ENCODE measurements at regions not wholly inside any gene's neighbourhood (a gene's known extent, or its start where the extent isn't known, plus 50 kb on each side); places are given as distances from the start of the nearest gene placed in this dataset.

DNA sequence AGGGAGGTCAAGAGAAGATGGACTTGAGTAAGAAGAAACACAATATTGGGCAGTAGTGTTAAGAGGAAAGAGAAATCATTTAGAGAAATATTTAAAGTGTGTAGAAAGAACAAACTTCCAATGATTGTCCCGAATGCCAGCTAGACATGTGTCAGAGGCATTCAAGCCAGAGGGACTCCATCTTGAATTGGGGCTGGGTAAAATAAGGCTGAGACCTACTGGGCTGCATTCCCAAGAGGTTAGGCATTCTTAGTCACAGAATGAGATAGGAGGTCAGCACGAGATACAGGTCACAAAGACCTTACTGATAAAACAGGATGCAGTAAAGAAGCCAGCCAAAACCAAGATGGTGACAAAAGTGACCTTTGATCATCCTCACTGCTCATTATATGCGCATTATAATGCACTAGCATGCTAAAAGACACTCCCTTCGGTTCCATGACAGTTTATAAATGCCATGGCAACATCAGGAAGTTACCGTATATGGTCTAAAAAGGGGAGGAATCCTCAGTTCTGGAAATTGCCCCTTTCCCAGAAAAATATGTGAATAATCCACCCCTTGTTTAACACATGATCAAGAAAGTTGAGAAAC, 127.0 kb upstream of the IPO5 start:
- BruUV-seq (replicated peaks) = no TSS peak

More for the DNA sequence above, 127.0 kb upstream of the IPO5 start:
- in situ Hi-C loops (cut with MboI) (no loop called here), intact Hi-C loops (cut with micrococcal nuclease) (no loop called here)
- Histone ChIP-seq H4K20me1 (replicated peaks; ENCODE audit: control insufficient read depth, insufficient read depth, low read length) (no peaks in the 10 kb centered on the region), H3K27ac (ENCODE audit: extremely low read depth, low read depth, low read length) (no peak overlapping the region), H3K9me3 (replicated peaks; ENCODE audit: control insufficient read depth, insufficient read depth, low read depth, low read length) (no peaks in the 10 kb centered on the region), H3K4me1 (replicated peaks in 1 of 2; ENCODE audit: control insufficient read depth in 2 of 2, insufficient read depth in 2 of 2, low read length in 2 of 2) (no peaks in the 10 kb centered on the region), H2AFZ (ENCODE audit: low read depth, low read length) (no peak overlapping the region), H3K27me3 (ENCODE audit: control insufficient read depth in 2 of 2, insufficient read depth in 2 of 2, low read length in 2 of 2) (no peaks in the 10 kb centered on the region), H3K36me3 (ENCODE audit: control insufficient read depth, insufficient read depth, low read length) (no peaks in the 10 kb centered on the region), H3K4me3 (no peak overlapping the region), H3K9me1 (ENCODE audit: control insufficient read depth, insufficient read depth, low read length) (no peaks in the 10 kb centered on the region), H3K9ac (ENCODE audit: insufficient read depth in 1 of 2, low read depth in 2 of 2, low read length in 2 of 2) (no peak overlapping the region), H3K4me2 (ENCODE audit: insufficient read depth, low read length) (no peak overlapping the region), H3K79me2 (ENCODE audit: control insufficient read depth, insufficient read depth, low read length) (no peaks in the 10 kb centered on the region)
- no peak for DNase-seq (ENCODE audit: extremely low read depth in 1 of 4, low spot score in 3 of 4)
- FAIRE-seq = no peak
- TF ChIP-seq RBM17 (IDR thresholded peaks at IDR 0.05; ENCODE audit: borderline replicate concordance, low read depth, low read length) = no peak
- TF ChIP-seq C11orf30 (IDR thresholded peaks at IDR 0.05; ENCODE audit: low read depth) = no peak
- no peak for TF ChIP-seq RCOR1 (IDR thresholded peaks at IDR 0.05; ENCODE audit: borderline replicate concordance in 1 of 2, low read depth in 2 of 2, low read length in 2 of 2)
- no peak for TF ChIP-seq MTA3 (IDR thresholded peaks at IDR 0.05; ENCODE audit: borderline replicate concordance)
- no peak for TF ChIP-seq SMC3 (conservative IDR thresholded peaks at IDR 0.05; ENCODE audit: insufficient read depth, low read depth, low read length)
- TF ChIP-seq, protein P1, sequence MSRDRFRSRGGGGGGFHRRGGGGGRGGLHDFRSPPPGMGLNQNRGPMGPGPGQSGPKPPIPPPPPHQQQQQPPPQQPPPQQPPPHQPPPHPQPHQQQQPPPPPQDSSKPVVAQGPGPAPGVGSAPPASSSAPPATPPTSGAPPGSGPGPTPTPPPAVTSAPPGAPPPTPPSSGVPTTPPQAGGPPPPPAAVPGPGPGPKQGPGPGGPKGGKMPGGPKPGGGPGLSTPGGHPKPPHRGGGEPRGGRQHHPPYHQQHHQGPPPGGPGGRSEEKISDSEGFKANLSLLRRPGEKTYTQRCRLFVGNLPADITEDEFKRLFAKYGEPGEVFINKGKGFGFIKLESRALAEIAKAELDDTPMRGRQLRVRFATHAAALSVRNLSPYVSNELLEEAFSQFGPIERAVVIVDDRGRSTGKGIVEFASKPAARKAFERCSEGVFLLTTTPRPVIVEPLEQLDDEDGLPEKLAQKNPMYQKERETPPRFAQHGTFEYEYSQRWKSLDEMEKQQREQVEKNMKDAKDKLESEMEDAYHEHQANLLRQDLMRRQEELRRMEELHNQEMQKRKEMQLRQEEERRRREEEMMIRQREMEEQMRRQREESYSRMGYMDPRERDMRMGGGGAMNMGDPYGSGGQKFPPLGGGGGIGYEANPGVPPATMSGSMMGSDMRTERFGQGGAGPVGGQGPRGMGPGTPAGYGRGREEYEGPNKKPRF (IDR thresholded peaks at IDR 0.05; ENCODE audit: low read depth, low read length) = no peak
- TF ChIP-seq, protein P2, sequence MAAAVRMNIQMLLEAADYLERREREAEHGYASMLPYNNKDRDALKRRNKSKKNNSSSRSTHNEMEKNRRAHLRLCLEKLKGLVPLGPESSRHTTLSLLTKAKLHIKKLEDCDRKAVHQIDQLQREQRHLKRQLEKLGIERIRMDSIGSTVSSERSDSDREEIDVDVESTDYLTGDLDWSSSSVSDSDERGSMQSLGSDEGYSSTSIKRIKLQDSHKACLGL (CRISPR knock-in tag; IDR thresholded peaks at IDR 0.05; ENCODE audit: borderline replicate concordance, poor library complexity, severe bottlenecking) = no peak
- TF ChIP-seq CCNT2 (IDR thresholded peaks at IDR 0.05; ENCODE audit: borderline replicate concordance, extremely low read depth, insufficient read length, low read depth, low read length) = no peak
- no peak for TF ChIP-seq GABPB2 (CRISPR knock-in tag; conservative IDR thresholded peaks at IDR 0.05)
- TF ChIP-seq SLC30A9 (CRISPR knock-in tag; IDR thresholded peaks at IDR 0.05) = no peak
- TF ChIP-seq, protein P3, sequence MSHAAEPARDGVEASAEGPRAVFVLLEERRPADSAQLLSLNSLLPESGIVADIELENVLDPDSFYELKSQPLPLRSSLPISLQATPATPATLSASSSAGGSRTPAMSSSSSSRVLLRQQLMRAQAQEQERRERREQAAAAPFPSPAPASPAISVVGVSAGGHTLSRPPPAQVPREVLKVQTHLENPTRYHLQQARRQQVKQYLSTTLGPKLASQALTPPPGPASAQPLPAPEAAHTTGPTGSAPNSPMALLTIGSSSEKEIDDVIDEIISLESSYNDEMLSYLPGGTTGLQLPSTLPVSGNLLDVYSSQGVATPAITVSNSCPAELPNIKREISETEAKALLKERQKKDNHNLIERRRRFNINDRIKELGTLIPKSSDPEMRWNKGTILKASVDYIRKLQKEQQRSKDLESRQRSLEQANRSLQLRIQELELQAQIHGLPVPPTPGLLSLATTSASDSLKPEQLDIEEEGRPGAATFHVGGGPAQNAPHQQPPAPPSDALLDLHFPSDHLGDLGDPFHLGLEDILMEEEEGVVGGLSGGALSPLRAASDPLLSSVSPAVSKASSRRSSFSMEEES (CRISPR knock-in tag; IDR thresholded peaks at IDR 0.05) = no peak
- no peak for TF ChIP-seq ZNF668 (CRISPR knock-in tag; IDR thresholded peaks at IDR 0.05)
- TF ChIP-seq, protein P4, sequence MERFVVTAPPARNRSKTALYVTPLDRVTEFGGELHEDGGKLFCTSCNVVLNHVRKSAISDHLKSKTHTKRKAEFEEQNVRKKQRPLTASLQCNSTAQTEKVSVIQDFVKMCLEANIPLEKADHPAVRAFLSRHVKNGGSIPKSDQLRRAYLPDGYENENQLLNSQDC (CRISPR knock-in tag; IDR thresholded peaks at IDR 0.05) = no peak
- ATAC-seq = no peak
- POLR2A ChIA-PET = interaction anchor here (0.6 kb wide), 1 partner anchor 8 kb away, joined by 3 read pairs; no protein-coding TSS in a partner anchor
- WGBS (ENCODE audit: insufficient coverage, low coverage, missing lambda C conversion rate) = 9% methylated on average over 5 of the region's 5 CpGs
- CTCF ChIA-PET (ENCODE audit: low intra/inter-chr PET ratio) = no interaction called here

All from K562 (cell line).